Activated T-cell treated with anti-CD3 and anti-CD28 coated beads, Interleukin-2, amount 50 U/mL, for 72 hours (primary cell): ENCODE measurements at regions not wholly inside any gene's neighbourhood (a gene's known extent, or its start where the extent isn't known, plus 50 kb on each side); places are given as distances from the start of the nearest gene placed in this dataset.

Source experiments
- ATAC-seq, 2 donors: fragments of 150-1000 bp; cut with Tn5 transposase; replicated peaks in 1 of 2; 2 replicates each; pipeline ENCODE4 v1.10.0; 2021; ENCODE audit warnings: moderate library complexity in 2 of 2, mild to moderate bottlenecking in 1 of 2
- DNase-seq, 2 donors: peaks; one replicate each; pipeline ENCODE4 v3.0.0; 2021 to 2022; ENCODE audit warnings: mixed read lengths in 1 of 2
- H3K27ac Mint-ChIP-seq: one replicate; pipeline ENCODE4 v1.8.0; 2022; ENCODE audit warnings: mild to moderate bottlenecking, moderate library complexity, mixed read lengths
- H3K27me3 Mint-ChIP-seq: one replicate; pipeline ENCODE4 v1.8.0; 2022; ENCODE audit warnings: low read depth, mixed read lengths
- H3K36me3 Mint-ChIP-seq, 2 donors: one replicate each; pipeline ENCODE4 v1.8.0; 2022; ENCODE audit warnings: mixed read lengths in 2 of 2, mild to moderate bottlenecking in 1 of 2; ENCODE audit not compliant: insufficient read depth in 2 of 2
- H3K4me1 Mint-ChIP-seq: one replicate; pipeline ENCODE4 v1.8.0; 2022; ENCODE audit warnings: low read depth, mixed read lengths
- H3K4me3 Mint-ChIP-seq, 2 donors: one replicate each; pipeline ENCODE4 v1.8.0; 2022; ENCODE audit warnings: mild to moderate bottlenecking in 2 of 2, mixed read lengths in 2 of 2, moderate library complexity in 2 of 2
- H3K9me3 Mint-ChIP-seq, 2 donors: one replicate each; pipeline ENCODE4 v1.8.0; 2022; ENCODE audit warnings: mixed read lengths in 2 of 2

DNA sequence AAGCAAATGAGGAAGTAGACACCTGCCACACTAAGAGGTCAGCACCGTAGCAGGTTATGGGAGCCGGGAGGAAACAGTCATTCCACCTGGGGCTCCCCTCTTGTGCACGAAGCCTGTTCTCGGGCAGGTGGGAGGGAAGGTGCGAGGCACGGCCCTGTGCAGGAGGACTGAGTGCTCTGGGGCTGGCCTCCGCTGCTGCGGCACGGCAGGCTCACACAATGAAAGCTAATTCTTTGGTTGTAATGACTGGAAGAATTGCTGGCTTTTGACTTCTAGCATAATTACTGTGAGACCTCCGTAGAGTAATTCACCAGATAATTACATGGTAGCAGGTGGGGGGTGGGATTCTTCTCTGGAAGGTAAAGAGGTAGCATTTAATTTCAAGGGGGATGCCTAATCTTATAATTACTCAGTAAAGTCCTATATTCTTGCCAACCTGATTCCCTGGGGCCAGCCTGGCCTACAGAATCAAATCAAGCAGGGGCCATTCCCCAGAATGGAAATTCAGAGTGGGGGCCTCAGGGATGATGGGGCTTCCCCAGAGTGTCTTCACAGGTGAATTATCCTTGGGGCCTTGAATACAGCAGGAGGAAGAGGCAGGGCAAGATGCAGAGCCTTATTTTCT lies 129.1 kb downstream of the TPRA1 start:
- no peak overlapping the region for H3K4me3 Mint-ChIP-seq
- no peaks in the 10 kb centered on the region for H3K9me3 Mint-ChIP-seq
- no peaks in the 10 kb centered on the region for H3K36me3 Mint-ChIP-seq
- DNase-seq (no peak), ATAC-seq (no peak)
- peaks cover 62% of the 10 kb centered on the region for H3K27me3 Mint-ChIP-seq
- H3K27ac Mint-ChIP-seq: no peak overlapping the region
- H3K4me1 Mint-ChIP-seq: peaks cover 3% of the 10 kb centered on the region

DNA sequence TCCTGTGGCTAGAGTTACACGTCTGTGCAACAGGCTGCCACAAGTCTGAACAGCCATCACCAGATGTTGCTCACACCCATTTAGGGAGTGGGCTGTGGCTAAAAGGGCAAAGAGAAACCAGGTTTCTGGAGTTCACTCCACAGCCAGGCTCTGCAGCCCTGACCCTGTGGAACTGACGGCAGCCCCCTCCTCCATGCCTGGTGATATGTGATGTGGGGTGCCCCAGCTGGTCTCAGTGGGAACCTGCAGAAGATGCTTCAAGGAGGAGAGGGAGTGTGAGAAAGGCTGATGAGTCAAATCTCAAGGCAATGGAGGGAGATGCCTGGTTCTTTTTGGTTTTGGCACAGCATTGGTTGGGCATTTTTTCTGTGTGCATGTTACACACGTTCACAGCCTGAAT lies 130.6 kb downstream of the TPRA1 start:
- no peak for DNase-seq
- H3K4me1 Mint-ChIP-seq: peaks cover 9% of the 10 kb centered on the region
- H3K27me3 Mint-ChIP-seq: peaks cover 74% of the 10 kb centered on the region
- H3K9me3 Mint-ChIP-seq: no peaks in the 10 kb centered on the region
- H3K36me3 Mint-ChIP-seq: no peaks in the 10 kb centered on the region
- no peak for ATAC-seq
- no peak overlapping the region for H3K4me3 Mint-ChIP-seq
- no peak overlapping the region for H3K27ac Mint-ChIP-seq

DNA sequence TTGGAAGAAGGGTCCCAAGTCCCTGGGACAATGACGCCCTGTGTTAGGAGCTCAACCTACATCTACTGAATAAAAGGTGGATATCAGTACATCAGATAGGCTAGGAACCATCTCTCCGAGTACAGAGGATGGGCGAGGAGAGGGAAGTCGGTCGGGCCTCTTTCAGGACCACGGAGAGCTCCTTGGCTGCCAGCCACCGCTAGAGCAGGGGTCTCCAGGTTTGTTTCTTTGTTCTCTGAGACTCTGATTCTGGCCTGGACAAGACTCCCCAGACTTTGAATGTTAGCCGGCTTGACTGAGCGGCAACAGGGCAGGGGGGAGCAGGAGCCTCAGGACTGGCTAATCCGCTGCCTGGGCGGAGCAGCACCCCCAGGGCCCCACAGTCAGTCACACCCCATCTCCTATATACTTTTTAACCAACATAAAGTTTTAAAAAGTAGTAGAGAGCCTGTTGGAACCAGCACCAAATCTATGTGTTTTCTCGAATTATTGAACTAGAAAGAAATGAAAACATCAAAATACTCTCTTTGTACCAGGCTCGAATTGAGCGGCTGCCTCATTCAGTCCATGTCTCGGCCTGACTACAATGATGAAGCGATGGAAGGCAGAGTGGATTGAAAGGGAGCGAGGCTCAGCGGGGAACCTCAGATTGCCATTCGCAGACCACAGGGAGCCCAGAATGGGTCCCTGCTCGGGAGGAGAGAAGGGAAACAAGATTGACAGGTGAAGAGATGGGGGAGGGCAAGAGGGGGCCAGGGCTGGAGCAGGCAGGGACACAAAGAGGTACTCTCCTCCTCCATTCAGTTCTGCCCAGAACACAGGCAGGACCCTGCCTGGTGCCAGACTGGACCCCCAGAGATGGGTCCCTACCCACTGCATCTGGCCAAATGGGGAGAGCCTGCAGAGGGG lies 131.6 kb downstream of the TPRA1 start:
- Mint-ChIP-seq H3K9me3 (no peaks in the 10 kb centered on the region), H3K4me3 (no peak overlapping the region), H3K36me3 (no peaks in the 10 kb centered on the region), H3K27me3 (peaks cover 77% of the 10 kb centered on the region), H3K27ac (no peak overlapping the region), H3K4me1 (peaks cover 9% of the 10 kb centered on the region)
- peak; percentile 29 to 43 for DNase-seq
- ATAC-seq: no peak

DNA sequence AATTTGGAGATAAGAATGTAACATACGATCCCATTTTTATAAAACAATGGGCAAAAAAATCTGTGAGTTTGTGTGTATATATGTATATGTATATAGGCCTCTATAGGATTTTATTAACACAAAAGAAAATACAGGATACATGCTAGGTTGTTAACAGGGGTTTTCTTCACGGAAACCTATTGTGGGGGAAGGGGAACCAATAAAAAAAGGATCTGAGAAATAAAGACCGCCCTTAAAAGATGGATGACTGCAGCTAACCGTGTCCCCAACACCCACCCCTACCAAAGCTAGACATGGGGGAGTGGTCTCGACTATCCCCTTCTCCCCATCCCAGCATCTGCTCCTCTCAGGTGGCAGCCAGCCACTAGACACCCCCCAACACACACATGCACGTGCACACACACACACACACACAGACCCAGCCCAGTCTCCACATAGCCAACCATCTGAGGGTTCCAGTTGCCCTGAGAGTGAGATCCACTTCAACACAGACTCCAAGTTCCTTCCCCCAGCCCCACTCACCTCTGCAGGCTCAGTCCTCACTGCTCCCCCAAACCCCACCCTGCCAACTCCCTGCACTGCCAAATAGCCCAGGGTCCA lies 132.9 kb downstream of the TPRA1 start:
- peaks cover 87% of the 10 kb centered on the region for H3K27me3 Mint-ChIP-seq
- H3K9me3 Mint-ChIP-seq: no peaks in the 10 kb centered on the region
- no peak for DNase-seq
- no peaks in the 10 kb centered on the region for H3K36me3 Mint-ChIP-seq
- H3K27ac Mint-ChIP-seq: no peak overlapping the region
- H3K4me3 Mint-ChIP-seq: no peak overlapping the region
- ATAC-seq: no peak
- H3K4me1 Mint-ChIP-seq: peaks cover 9% of the 10 kb centered on the region

DNA sequence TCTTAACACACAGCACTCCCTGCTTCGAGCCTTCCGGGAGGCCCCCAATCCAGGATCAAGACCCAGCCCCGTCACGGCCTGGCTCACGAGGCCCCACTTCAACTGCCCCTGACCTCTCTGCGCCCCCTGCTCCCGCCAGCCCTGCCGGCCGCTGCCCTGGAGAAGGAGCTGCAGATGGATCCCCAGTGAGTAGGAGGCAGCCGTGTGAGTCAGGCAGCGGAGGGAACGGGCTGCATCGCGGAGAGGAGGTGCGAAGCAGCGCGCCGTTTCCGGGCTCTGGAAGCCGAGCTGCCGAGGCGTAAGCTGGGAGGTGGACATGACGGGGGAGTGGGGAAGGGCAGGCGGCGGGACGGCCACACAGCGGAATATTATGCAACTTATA lies 133.4 kb downstream of the TPRA1 start:
- H3K36me3 Mint-ChIP-seq: no peaks in the 10 kb centered on the region
- ATAC-seq: peak; percentile 35 to 41
- peaks cover 84% of the 10 kb centered on the region for H3K27me3 Mint-ChIP-seq
- no peak overlapping the region for H3K27ac Mint-ChIP-seq
- peaks cover 9% of the 10 kb centered on the region for H3K4me1 Mint-ChIP-seq
- peak; percentile 39 to 41 for DNase-seq
- H3K4me3 Mint-ChIP-seq: no peak overlapping the region
- H3K9me3 Mint-ChIP-seq: no peaks in the 10 kb centered on the region

DNA sequence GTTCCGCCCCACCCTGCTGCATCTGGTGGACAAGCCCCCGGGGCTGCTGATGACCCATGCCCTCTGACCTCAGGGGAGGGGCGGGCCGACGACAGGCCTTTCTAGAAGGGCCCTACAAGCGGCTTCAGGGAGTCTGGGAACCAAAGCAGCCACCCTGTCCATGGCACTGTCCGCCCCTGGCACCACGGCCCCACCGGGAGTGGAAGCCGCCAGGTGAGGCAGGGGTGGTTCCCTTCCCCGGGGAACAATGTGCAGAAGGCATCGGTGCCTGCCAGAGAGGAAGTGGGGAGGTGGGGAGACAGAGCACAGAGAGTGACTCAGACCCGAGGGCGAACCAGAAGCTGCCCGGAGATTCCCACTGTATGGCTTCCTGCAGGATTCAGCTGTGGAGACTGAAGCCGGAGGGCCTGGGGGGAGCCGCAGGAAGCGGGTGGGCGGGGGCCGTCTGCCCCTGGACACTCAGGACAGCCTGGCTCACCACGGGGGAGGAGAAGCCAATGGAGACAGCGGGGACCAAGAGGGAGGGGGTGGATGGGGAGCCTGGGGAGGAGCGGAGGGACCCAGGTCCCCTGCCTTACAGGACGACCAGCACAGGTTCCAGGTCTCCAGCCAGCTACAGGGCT lies 134.0 kb downstream of the TPRA1 start:
- H3K27me3 Mint-ChIP-seq: peaks cover 82% of the 10 kb centered on the region
- no peaks in the 10 kb centered on the region for H3K36me3 Mint-ChIP-seq
- ATAC-seq (peak in 1 of 2 donors; percentile 5), DNase-seq (peak in 1 of 2 donors; percentile 10)
- peak overlapping the region; percentile 47 to 68 for H3K4me3 Mint-ChIP-seq
- H3K27ac Mint-ChIP-seq: no peak overlapping the region
- H3K4me1 Mint-ChIP-seq: peaks cover 9% of the 10 kb centered on the region
- H3K9me3 Mint-ChIP-seq: no peaks in the 10 kb centered on the region

DNA sequence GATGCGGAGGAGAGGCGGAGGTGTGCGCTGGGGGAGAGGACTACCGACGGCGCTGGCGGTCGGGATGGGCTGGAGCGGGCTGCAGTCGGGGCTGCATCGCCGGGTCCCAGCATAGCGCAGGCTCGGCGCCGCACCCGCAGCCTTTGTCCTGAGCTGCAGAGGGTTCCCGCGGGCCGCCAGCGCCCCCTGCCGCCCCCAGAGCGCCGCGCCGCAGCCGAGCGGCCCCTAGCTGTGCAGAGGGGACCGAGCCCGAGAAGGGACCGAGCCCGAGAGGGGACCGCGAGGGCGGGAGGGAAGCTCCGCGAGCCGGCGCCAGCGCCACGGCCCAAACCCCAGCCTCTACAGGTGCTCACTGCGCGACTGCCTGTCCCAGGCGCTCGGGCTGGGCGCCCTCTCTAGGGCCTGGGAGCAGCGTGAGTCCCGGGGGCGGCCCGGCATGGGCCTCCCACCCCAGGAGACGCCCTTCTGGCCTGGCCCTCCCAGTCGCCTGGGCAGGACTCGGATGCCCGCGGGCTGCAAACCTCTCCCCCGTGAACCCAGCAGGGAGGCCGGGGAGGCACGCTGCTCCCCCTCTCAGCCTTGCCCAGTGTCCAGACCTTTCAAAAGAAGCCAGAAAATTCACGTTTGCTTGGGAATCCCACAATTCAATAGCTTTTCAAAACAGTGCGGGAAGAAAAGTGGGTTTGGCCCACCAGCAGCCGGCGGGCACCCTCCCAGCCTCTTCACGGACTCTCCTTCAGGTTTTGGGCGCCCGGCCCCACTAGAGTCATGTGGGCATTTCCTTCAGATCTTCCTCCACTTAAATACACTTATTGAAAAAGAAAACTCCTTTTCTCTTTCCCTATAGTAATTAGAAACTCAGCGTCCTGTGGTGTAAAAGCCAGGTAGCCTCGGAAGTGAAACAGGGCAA lies 134.7 kb downstream of the TPRA1 start:
- H3K27me3 Mint-ChIP-seq: peaks cover 78% of the 10 kb centered on the region
- no peaks in the 10 kb centered on the region for H3K36me3 Mint-ChIP-seq
- peak; percentile 73 to 85 for DNase-seq
- H3K27ac Mint-ChIP-seq: no peak overlapping the region
- H3K4me1 Mint-ChIP-seq: peaks cover 9% of the 10 kb centered on the region
- no peaks in the 10 kb centered on the region for H3K9me3 Mint-ChIP-seq
- ATAC-seq: peak; percentile 94 to 95
- peak overlapping the region; percentile 47 to 68 for H3K4me3 Mint-ChIP-seq

DNA sequence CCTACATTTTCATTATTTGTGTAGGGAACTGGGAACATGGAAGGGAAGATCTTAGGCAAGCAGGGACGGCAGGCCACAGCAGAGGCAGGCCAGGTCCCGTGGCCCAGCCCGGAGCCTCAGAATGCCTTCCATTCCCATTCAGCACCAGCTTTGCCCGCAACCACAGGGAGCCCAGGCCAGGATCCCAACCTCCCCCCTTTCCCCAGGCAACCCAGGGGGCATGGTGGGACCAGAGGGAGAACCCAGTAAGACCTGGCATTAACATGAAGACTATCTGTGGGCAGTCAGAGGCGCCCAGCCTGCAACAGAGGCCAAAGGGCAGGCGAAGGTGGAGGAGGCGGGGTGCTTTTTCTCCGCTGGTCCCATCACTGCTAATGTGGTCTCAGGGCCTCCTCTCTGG lies 135.6 kb downstream of the TPRA1 start:
- Mint-ChIP-seq H3K9me3 (no peaks in the 10 kb centered on the region), H3K36me3 (no peaks in the 10 kb centered on the region), H3K4me3 (no peak overlapping the region), H3K4me1 (peaks cover 9% of the 10 kb centered on the region), H3K27ac (no peak overlapping the region), H3K27me3 (peaks cover 76% of the 10 kb centered on the region)
- no peak for DNase-seq
- ATAC-seq: no peak

DNA sequence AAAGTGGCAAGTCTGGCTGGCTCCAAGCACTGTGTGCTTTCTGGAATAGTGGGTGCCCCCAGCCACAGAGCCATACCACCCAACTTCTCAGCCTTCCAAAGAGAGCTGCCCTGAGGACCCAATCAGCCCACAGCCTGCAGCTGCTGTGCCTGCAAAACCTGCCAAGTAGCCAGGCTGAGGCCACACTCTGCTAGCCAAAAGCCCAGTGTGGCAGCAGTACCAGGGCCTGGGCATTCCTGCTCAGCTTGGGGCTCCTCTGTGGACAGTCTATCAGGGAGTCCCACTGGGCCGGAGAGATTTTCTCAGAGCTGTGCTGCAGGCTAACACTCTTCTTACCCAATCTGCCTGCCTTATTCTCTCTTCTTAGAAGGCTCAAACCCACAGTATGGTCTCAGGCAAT lies 136.5 kb downstream of the TPRA1 start:
- peaks cover 69% of the 10 kb centered on the region for H3K27me3 Mint-ChIP-seq
- no peak overlapping the region for H3K27ac Mint-ChIP-seq
- no peak overlapping the region for H3K4me3 Mint-ChIP-seq
- H3K9me3 Mint-ChIP-seq: no peaks in the 10 kb centered on the region
- ATAC-seq (no peak), DNase-seq (no peak)
- peaks cover 9% of the 10 kb centered on the region for H3K4me1 Mint-ChIP-seq
- H3K36me3 Mint-ChIP-seq: no peaks in the 10 kb centered on the region

DNA sequence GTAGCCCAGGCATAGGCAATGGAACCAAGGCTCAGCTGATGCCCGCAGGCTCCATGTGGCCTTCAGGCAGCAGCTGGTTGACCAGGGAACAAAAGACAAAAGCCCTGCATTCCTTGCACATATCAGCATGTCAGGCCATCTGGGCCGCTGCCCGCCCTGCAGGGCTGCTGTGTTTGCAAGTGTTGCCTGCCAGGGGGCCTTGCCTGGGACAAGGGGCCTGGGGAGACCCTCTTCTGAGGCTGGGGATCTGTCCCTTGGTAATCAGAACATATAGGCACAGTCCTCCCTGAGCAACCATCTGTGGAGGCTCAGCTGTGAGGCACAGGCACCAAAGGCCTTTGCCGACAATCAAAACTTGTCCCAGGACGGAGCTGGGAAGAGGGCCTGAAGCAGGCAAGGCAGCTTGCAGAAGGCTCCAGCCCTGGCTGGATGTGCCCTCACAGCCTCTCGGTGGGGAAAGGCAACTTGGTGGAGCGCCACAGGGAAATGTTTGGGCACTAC lies 138.2 kb downstream of the TPRA1 start:
- Mint-ChIP-seq H3K36me3 (no peaks in the 10 kb centered on the region), H3K27me3 (peaks cover 57% of the 10 kb centered on the region), H3K27ac (no peak overlapping the region), H3K4me1 (peaks cover 9% of the 10 kb centered on the region), H3K9me3 (no peaks in the 10 kb centered on the region), H3K4me3 (no peak overlapping the region)
- no peak for DNase-seq
- ATAC-seq: no peak

DNA sequence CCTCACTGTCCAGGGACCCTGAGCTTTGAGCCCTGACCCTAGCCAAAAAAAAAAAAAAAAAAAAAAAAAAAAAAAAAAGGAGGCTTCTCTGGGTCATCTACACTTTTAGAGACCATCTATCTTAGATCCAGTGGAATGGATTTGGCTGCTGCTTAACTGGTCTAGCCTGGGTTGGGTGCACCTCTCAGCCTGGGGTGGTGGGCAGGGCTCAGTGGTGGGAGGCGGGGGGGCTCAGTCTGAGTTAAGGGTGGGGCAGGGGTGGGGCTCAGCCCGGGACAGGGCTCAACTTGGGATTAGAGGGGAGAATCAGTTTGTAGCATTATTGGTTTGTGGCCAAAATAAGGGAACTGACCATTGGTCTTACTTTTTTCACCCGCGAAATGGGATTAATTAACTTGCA lies 139.2 kb downstream of the TPRA1 start:
- Mint-ChIP-seq H3K4me1 (peaks cover 4% of the 10 kb centered on the region), H3K27ac (no peak overlapping the region), H3K4me3 (no peak overlapping the region), H3K9me3 (no peaks in the 10 kb centered on the region), H3K36me3 (no peaks in the 10 kb centered on the region), H3K27me3 (peaks cover 47% of the 10 kb centered on the region)
- ATAC-seq: no peak
- no peak for DNase-seq

DNA sequence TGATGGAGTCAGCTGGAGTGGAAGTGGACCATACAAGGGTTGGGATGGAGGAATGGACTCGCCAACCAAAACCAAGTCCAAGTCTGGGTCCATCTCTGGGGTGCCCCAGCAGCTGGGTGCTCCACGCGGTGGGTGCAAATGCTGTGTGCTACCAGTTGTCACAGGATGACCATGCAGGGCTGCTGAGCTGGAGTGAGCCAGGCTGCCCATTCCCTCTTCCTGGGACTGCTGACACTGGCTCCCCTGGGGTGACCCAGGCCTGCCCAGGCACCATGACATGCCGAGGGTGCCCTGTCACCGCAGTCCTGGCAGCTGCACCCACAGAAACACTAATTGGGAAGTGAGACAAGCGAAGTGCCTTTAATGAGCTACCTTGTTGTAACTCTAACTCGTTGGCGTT lies 140.2 kb downstream of the TPRA1 start:
- H3K27ac Mint-ChIP-seq: no peak overlapping the region
- no peaks in the 10 kb centered on the region for H3K9me3 Mint-ChIP-seq
- no peaks in the 10 kb centered on the region for H3K36me3 Mint-ChIP-seq
- H3K4me1 Mint-ChIP-seq: no peaks in the 10 kb centered on the region
- H3K4me3 Mint-ChIP-seq: no peak overlapping the region
- DNase-seq (no peak), ATAC-seq (no peak)
- peaks cover 40% of the 10 kb centered on the region for H3K27me3 Mint-ChIP-seq
